GM18507 (cell line): ENCODE measurements at regions not wholly inside any gene's neighbourhood (a gene's known extent, or its start where the extent isn't known, plus 50 kb on each side); places are given as distances from the start of the nearest gene placed in this dataset.
"Not testable (repeated sequence)": the region's sequence is repeated elsewhere in the genome, so short reads cannot be mapped to it uniquely, and the experiment has no call there.

ENCODE experiments used
- DNase-seq: peaks from one replicate; pipeline ENCODE4 v3.0.0; 2011; ENCODE audit warnings: low read depth; ENCODE audit not compliant: insufficient read length; ENCODE audit errors: extremely low spot score
- FAIRE-seq: peaks from 2 replicates; lab custom pipeline; 2011; peaks lifted over from hg19 to GRCh38; lab: Jason Lieb, UNC

GRCh38 chr7:80999100-80999499 lies 80.2 kb upstream of the SEMA3C start:
- no peak for DNase-seq
- no peak for FAIRE-seq

- no peak for FAIRE-seq
- no peak for DNase-seq
Measured at GRCh38 chr7:80997841-80998240, 79.0 kb upstream of the SEMA3C start.

GRCh38 chr7:80996236-80996635 lies 77.4 kb upstream of the SEMA3C start:
- FAIRE-seq, DNase-seq: not testable (repeated sequence)

- DNase-seq, result no peak
- no peak for FAIRE-seq
Measured at GRCh38 chr7:80991654-80992053, 72.8 kb upstream of the SEMA3C start.

GRCh38 chr7:80984619-80985018 lies 65.8 kb upstream of the SEMA3C start:
- FAIRE-seq, result no peak
- no peak for DNase-seq

- FAIRE-seq, result no peak
Measured at GRCh38 chr7:80981405-80981804, 62.6 kb upstream of the SEMA3C start.

GRCh38 chr7:80977751-80978150 lies 58.9 kb upstream of the SEMA3C start:
- DNase-seq, result no peak
- no peak for FAIRE-seq

More at GRCh38 chr7:80981405-80981804, 62.6 kb upstream of the SEMA3C start:
- DNase-seq, result no peak

- DNase-seq (no peak), FAIRE-seq (no peak)
Measured at GRCh38 chr7:80974396-80975358, 55.8 kb upstream of the SEMA3C start.

- DNase-seq (no peak), FAIRE-seq (no peak)
Measured at GRCh38 chr7:80971225-80971624, 52.4 kb upstream of the SEMA3C start.
